Upper lobe of left lung (tissue), 4 donors: ENCODE measurements at regions not wholly inside any gene's neighbourhood (a gene's known extent, or its start where the extent isn't known, plus 50 kb on each side); places are given as distances from the start of the nearest gene placed in this dataset.

Experiments used
- CTCF ChIP-seq, 6 experiments: fragments of 450-650 bp in 4 of 6; fragments of 200-600 bp in 2 of 6; sonication (generic) in 2 of 6; IDR thresholded peaks; one replicate each; pipeline ENCODE4 v1.5.1; 2016 to 2019; ENCODE audit warnings: antibody characterized with exemption in 6 of 6
- POLR2AphosphoS5 ChIP-seq, 2 donors: sonication (generic); formaldehyde crosslinking; IDR thresholded peaks; one replicate each; pipeline ENCODE4 v1.5.1; 2017; ENCODE audit warnings: antibody characterized with exemption in 2 of 2

GRCh38 chr10:25865267-25865666 lies 68.8 kb upstream of the MYO3A start:
- TF ChIP-seq CTCF (IDR thresholded peaks at IDR 0.05): no peak
- TF ChIP-seq POLR2AphosphoS5 (IDR thresholded peaks at IDR 0.05): no peak
